WI38 (cell line): ENCODE measurements at regions not wholly inside any gene's neighbourhood (a gene's known extent, or its start where the extent isn't known, plus 50 kb on each side); places are given as distances from the start of the nearest gene placed in this dataset.

Experiments
- H3K4me3 ChIP-seq: 2 replicates; pipeline ENCODE4 v1.5.1; 2011; ENCODE audit warnings: low read depth, mild to moderate bottlenecking, control low read depth, low read length
- CTCF ChIP-seq: IDR thresholded peaks from 2 replicates; pipeline ENCODE4 v1.5.1; 2012; ENCODE audit warnings: low read depth, mild to moderate bottlenecking, control low read depth, low read length

GRCh38 chr13:40186626-40187323, 479.7 kb downstream of the FOXO1 start:
- no peak overlapping the region for H3K4me3 ChIP-seq
- TF ChIP-seq CTCF = no peak

- no peak overlapping the region for H3K4me3 ChIP-seq
- TF ChIP-seq CTCF = no peak
These were observed 479.1 kb downstream of the FOXO1 start for GRCh38 chr13:40187324-40187795.

- H3K4me3 ChIP-seq = no peak overlapping the region
- no peak for TF ChIP-seq CTCF
These were observed 478.4 kb downstream of the FOXO1 start for GRCh38 chr13:40187841-40188591.

DNA sequence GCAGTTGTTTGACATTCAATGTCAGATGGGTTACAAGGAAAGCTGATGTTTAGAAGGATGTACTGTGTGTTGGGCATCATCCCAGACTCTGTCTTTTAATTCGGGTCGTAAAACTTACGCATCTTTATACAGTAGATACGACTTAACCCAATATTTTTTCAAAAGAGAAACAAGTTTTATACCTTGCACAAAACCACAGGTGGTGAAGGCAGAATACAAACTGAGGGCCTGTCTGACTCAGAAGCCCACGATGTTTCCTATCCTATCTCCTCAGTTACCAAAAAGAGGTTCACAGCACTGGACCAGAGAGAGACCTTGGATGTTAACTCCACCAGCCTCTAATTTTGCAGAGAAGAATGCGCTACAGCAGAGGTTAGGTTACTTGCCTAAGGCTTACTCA, 477.0 kb downstream of the FOXO1 start:
- no peak for TF ChIP-seq CTCF
- no peak overlapping the region for H3K4me3 ChIP-seq

- no peak for TF ChIP-seq CTCF
- no peak overlapping the region for H3K4me3 ChIP-seq
These were observed 476.4 kb downstream of the FOXO1 start for GRCh38 chr13:40189898-40190630.

DNA sequence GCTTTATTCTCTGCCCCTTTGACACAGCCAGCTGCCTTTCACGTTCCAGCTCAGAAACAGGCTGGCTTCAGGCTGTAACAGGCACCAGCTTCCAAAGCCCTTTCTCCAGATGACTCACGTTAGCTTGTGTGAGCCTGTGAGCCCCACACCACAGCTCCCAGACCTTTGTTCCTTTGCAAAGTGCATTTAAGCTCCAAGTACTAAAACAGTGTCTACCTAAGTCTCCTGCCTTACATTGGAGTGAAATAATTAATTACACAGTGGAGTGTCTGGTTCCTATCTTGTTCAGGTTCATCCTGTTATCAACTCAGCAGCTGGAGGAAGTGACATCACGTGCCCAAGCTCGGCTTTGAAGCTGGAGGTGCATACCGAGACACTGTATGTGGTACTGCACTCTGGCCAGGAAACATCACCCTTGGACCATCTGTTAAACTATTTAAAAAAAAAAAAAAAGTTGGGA, 475.8 kb downstream of the FOXO1 start:
- TF ChIP-seq CTCF = no peak
- H3K4me3 ChIP-seq = no peak overlapping the region
